SK-N-SH (cell line): ENCODE measurements at regions not wholly inside any gene's neighbourhood (a gene's known extent, or its start where the extent isn't known, plus 50 kb on each side); places are given as distances from the start of the nearest gene placed in this dataset.

Experiments
- CTCF ChIA-PET: fragments of 300-600, 350-600 bp; formaldehyde crosslinking; extraction: SDS; loops from one replicate; lab custom pipeline; 2021; lab: Yijun Ruan, JAX
- POLR2A ChIA-PET: fragments of 350-600 bp; sonication (Branson Sonifier 250); formaldehyde crosslinking; extraction: SDS; loops from one replicate; lab custom pipeline; 2020; ENCODE audit warnings: antibody characterized with exemption, inconsistent platforms; lab: Yijun Ruan, JAX
- DNase-seq: peaks from one replicate; pipeline ENCODE4 v3.0.0; 2012
- H2AFZ ChIP-seq: fragments of 200-600 bp; sonication (generic); 2 replicates; pipeline ENCODE4 v1.8.1; 2016; ENCODE audit warnings: antibody characterized with exemption, mild to moderate bottlenecking, low read depth
- H3F3A ChIP-seq: fragments of 200-600 bp; sonication (generic); replicated peaks from 2 replicates; pipeline ENCODE3; 2016; ENCODE audit warnings: antibody characterized with exemption, mild to moderate bottlenecking; ENCODE audit not compliant: insufficient read depth
- H3K27ac ChIP-seq, 2 experiments: fragments of 200-500 bp in 1 of 2; fragments of 200-600 bp in 1 of 2; sonication (Bioruptor generic) in 1 of 2; sonication (generic), shearing (Covaris generic) in 1 of 2; 2 replicates each; pipeline versions ENCODE4 v1.5.1 to v1.6.1; 2014 to 2016; ENCODE audit warnings: low read depth in 2 of 2, inconsistent platforms in 1 of 2, low read length in 1 of 2, mild to moderate bottlenecking in 1 of 2, mixed read lengths in 1 of 2
- H3K27me3 ChIP-seq: fragments of 200-600 bp; sonication (generic), shearing (Covaris generic); 2 replicates; pipeline ENCODE4 v1.6.1; 2016; ENCODE audit warnings: mixed run types; ENCODE audit not compliant: insufficient read depth
- H3K36me3 ChIP-seq, 2 experiments: fragments of 200-500 bp in 1 of 2; fragments of 200-600 bp in 1 of 2; sonication (Bioruptor generic) in 1 of 2; sonication (generic) in 1 of 2; replicated peaks in 1 of 2; 2 replicates each; pipeline versions ENCODE3 to v1.5.1; 2014 to 2016; ENCODE audit warnings: low read length in 1 of 2, mild to moderate bottlenecking in 1 of 2; ENCODE audit not compliant: insufficient read depth in 2 of 2, control insufficient read depth in 1 of 2
- H3K4me1 ChIP-seq, 2 experiments: fragments of 200-500 bp in 1 of 2; fragments of 200-600 bp in 1 of 2; sonication (Bioruptor generic) in 1 of 2; sonication (generic), shearing (Covaris generic) in 1 of 2; 2 replicates each; pipeline versions ENCODE4 v1.5.1 to v1.6.1; 2014 to 2016; ENCODE audit warnings: low read depth in 1 of 2, low read length in 1 of 2, mixed run types in 1 of 2; ENCODE audit not compliant: insufficient read depth in 2 of 2, control insufficient read depth in 1 of 2
- H3K4me2 ChIP-seq: fragments of 200-600 bp; sonication (generic), shearing (Covaris generic); 2 replicates; pipeline ENCODE4 v1.6.1; 2017; ENCODE audit warnings: mixed run types
- H3K4me3 ChIP-seq, 2 experiments: fragments of 200-500 bp in 1 of 2; fragments of 200-600 bp in 1 of 2; sonication (Bioruptor generic) in 1 of 2; sonication (generic), shearing (Covaris generic) in 1 of 2; 2 replicates each; pipeline versions ENCODE4 v1.5.1 to v1.8.1; 2014 to 2016; ENCODE audit warnings: low read depth in 2 of 2, inconsistent platforms in 1 of 2, low read length in 1 of 2, mild to moderate bottlenecking in 1 of 2, mixed read lengths in 1 of 2, moderate library complexity in 1 of 2
- H3K79me2 ChIP-seq: fragments of 200-600 bp; sonication (generic); 2 replicates; pipeline ENCODE4 v1.8.1; 2017; ENCODE audit warnings: mild to moderate bottlenecking; ENCODE audit not compliant: insufficient read depth
- H3K9ac ChIP-seq: fragments of 200-600 bp; sonication (generic); 2 replicates; pipeline ENCODE4 v1.6.1; 2017; ENCODE audit warnings: mixed run types
- H3K9me2 ChIP-seq: fragments of 200-600 bp; sonication (generic); 2 replicates; pipeline ENCODE4 v1.6.1; 2017; ENCODE audit warnings: mixed run types
- H3K9me3 ChIP-seq: fragments of 200-600 bp; sonication (generic); 2 replicates; pipeline ENCODE4 v1.6.1; 2017; ENCODE audit warnings: mixed run types, mild to moderate bottlenecking, moderate library complexity
- H4K20me1 ChIP-seq: fragments of 200-600 bp; sonication (generic); 2 replicates; pipeline ENCODE4 v1.6.1; 2017; ENCODE audit warnings: mild to moderate bottlenecking, mixed run types; ENCODE audit not compliant: insufficient read depth
- CHD2 ChIP-seq: fragments of 150-350 bp; IDR thresholded peaks from 2 replicates; pipeline ENCODE4 v1.6.1; 2018; ENCODE audit warnings: low read length; ENCODE audit not compliant: partially characterized antibody
- EP300 ChIP-seq, 2 experiments: IDR thresholded peaks; 2 replicates each; pipeline versions ENCODE4 v1.4.0 to v1.6.1; 2012; ENCODE audit warnings: borderline replicate concordance in 1 of 2, low read depth in 1 of 2, low read length in 1 of 2
- FOXJ3 ChIP-seq: sonication (generic); formaldehyde crosslinking; IDR thresholded peaks from 2 replicates; pipeline ENCODE4 v1.5.1; 2020; ENCODE audit warnings: mild to moderate bottlenecking, missing genetic modification reagents
- GABPA ChIP-seq: IDR thresholded peaks from 2 replicates; pipeline ENCODE4 v1.4.0; 2012; ENCODE audit warnings: low read depth, mild to moderate bottlenecking
- JUND ChIP-seq: IDR thresholded peaks from 2 replicates; pipeline ENCODE4 v1.4.0; 2012
- MEF2A ChIP-seq: IDR thresholded peaks from 2 replicates; pipeline ENCODE4 v1.4.0; 2012; ENCODE audit warnings: low read depth, borderline replicate concordance
- MXI1 ChIP-seq: IDR thresholded peaks from 2 replicates; pipeline ENCODE4 v1.6.1; 2012; ENCODE audit warnings: mild to moderate bottlenecking, low read depth, low read length, improper control_type of control experiment
- RAD21 ChIP-seq: IDR thresholded peaks from 2 replicates; pipeline ENCODE4 v1.6.1; 2012; ENCODE audit warnings: mild to moderate bottlenecking, low read length
- RCOR1 ChIP-seq: fragments of 150-350 bp; IDR thresholded peaks from 2 replicates; pipeline ENCODE4 v1.6.1; 2017; ENCODE audit warnings: antibody characterized with exemption, low read length
- RFX5 ChIP-seq: IDR thresholded peaks from 2 replicates; pipeline ENCODE4 v1.6.1; 2012; ENCODE audit warnings: mild to moderate bottlenecking, improper control_type of control experiment, low read length
- RXRA ChIP-seq: IDR thresholded peaks from 2 replicates; pipeline ENCODE4 v1.4.0; 2012; ENCODE audit warnings: low read depth, mild to moderate bottlenecking, borderline replicate concordance
- SIN3A ChIP-seq: IDR thresholded peaks from 2 replicates; pipeline ENCODE4 v1.6.1; 2012; ENCODE audit warnings: low read depth, mild to moderate bottlenecking, low read length, moderate library complexity, borderline replicate concordance
- TCF12 ChIP-seq: IDR thresholded peaks from 2 replicates; pipeline ENCODE4 v1.4.0; 2012
- TEAD4 ChIP-seq: IDR thresholded peaks from 2 replicates; pipeline ENCODE4 v1.4.0; 2012; ENCODE audit warnings: mild to moderate bottlenecking, borderline replicate concordance; ENCODE audit not compliant: insufficient read depth
- YY1 ChIP-seq: IDR thresholded peaks from 2 replicates; pipeline ENCODE4 v1.4.0; 2012; ENCODE audit warnings: low read depth, mild to moderate bottlenecking
- WGBS: methylation state at CpG from one replicate; pipeline ENCODE4 v1.1.6; 2017; ENCODE audit warnings: low lambda C conversion rate; 5-methylcytosine and 5-hydroxymethylcytosine counted together
- TF ChIP-seq, protein P1 (sequence below): fragments of 200-600 bp; sonication (generic); IDR thresholded peaks from 2 replicates; pipeline ENCODE4 v1.6.1; 2017; ENCODE audit warnings: antibody characterized with exemption, mild to moderate bottlenecking, moderate library complexity
- TF ChIP-seq, protein P2 (sequence below): IDR thresholded peaks from 2 replicates; pipeline ENCODE4; 2012
- TF ChIP-seq, protein P3 (sequence below): fragments of 150-350 bp; IDR thresholded peaks from 2 replicates; pipeline ENCODE4 v1.6.1; 2017; ENCODE audit warnings: antibody characterized with exemption, low read length, low read depth, borderline replicate concordance
- TF ChIP-seq, protein P4 (sequence below): IDR thresholded peaks from 2 replicates; pipeline ENCODE4 v1.6.1; 2012; ENCODE audit warnings: mild to moderate bottlenecking, low read depth, low read length, moderate library complexity

DNA sequence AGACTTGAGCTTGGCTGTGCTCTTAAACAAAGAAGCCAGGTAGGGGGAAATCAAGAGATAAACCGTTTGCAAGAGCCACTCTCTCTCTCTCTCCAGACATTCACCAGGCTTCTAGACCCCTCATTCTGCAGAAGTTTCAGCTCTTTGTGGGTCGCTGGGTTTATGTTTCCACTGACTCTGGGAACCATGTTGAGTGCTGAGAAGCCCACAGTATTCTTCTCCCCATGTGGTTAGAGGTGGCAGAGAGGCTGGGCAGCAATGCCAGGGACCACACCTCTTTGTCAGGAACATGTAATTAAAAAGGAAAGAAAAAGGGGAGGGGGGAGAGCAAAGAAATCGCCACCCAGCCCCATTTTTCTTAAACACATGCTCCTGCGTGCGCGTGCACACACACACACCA, 154.8 kb upstream of the SOX9 start:
- Histone ChIP-seq H3K79me2 (no peaks in the 10 kb centered on the region), H3K9ac (no peak overlapping the region), H4K20me1 (no peaks in the 10 kb centered on the region), H3K27me3 (no peaks in the 10 kb centered on the region), H2AFZ (no peak overlapping the region), H3K4me2 (no peak overlapping the region), H3F3A (no peaks in the 10 kb centered on the region), H3K9me3 (no peaks in the 10 kb centered on the region), H3K9me2 (no peaks in the 10 kb centered on the region), H3K4me1 (no peaks in the 10 kb centered on the region; a peak in 1 of 4 replicates), H3K4me3 (no peak overlapping the region), H3K36me3 (no peaks in the 10 kb centered on the region), H3K27ac (no peak overlapping the region)
- ChIA-PET CTCF (interaction anchor here (1.2 to 1.4 kb wide), 2 partner anchors 112 to 146 kb away, joined by 3 read pairs; no protein-coding TSS in a partner anchor), POLR2A (no interaction called here)
- DNase-seq: no peak
- no peak for TF ChIP-seq MEF2A
- TF ChIP-seq SIN3A: no peak
- 61% methylated on average over 6 of the region's 6 CpGs for WGBS

DNA sequence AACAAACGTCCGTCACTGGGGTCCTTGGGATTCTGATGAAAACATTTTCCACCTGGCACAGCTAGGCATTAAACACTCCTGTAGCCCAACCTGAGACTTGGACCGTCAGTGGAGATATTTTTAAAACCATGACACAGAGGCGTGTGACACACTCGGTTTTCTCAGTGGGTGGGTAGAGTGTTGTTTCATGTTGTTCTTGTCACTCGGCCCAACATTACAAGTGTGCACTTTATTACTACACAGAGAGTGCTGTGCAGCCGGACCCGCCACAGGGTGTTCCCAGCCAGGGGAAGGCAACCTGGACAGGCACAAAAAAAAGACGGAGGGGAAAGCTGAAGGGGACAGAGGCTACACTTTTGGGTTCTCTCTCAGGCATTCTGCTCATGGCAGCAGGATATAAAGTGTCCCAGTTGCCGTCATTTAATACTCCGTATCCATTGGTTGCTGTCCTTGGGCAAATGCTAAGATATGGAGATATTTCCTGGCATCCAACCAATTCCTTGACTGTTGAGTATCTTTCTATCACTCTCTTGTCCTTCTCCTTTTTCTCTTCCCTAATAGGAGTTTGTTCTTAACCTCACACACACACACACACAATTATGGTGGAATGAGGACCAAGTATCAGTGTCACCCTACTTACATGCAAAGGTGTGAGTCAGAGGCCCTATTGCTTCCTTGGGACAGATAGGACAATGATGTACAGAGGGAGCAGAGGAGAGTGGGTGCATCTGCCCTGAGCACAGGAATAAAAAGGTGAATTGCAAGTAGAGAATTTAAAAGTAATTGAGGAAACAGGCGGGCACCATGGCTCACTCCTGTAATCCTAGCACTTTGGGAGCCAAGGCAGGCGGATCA, 154.1 kb upstream of the SOX9 start:
- H3K9me3 ChIP-seq: no peaks in the 10 kb centered on the region
- no peak overlapping the region for H2AFZ ChIP-seq
- no peaks in the 10 kb centered on the region for H3F3A ChIP-seq
- H4K20me1 ChIP-seq: no peaks in the 10 kb centered on the region
- TF ChIP-seq, protein P1, sequence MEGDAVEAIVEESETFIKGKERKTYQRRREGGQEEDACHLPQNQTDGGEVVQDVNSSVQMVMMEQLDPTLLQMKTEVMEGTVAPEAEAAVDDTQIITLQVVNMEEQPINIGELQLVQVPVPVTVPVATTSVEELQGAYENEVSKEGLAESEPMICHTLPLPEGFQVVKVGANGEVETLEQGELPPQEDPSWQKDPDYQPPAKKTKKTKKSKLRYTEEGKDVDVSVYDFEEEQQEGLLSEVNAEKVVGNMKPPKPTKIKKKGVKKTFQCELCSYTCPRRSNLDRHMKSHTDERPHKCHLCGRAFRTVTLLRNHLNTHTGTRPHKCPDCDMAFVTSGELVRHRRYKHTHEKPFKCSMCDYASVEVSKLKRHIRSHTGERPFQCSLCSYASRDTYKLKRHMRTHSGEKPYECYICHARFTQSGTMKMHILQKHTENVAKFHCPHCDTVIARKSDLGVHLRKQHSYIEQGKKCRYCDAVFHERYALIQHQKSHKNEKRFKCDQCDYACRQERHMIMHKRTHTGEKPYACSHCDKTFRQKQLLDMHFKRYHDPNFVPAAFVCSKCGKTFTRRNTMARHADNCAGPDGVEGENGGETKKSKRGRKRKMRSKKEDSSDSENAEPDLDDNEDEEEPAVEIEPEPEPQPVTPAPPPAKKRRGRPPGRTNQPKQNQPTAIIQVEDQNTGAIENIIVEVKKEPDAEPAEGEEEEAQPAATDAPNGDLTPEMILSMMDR: no peak
- no peak for TF ChIP-seq JUND
- TF ChIP-seq, protein P2, sequence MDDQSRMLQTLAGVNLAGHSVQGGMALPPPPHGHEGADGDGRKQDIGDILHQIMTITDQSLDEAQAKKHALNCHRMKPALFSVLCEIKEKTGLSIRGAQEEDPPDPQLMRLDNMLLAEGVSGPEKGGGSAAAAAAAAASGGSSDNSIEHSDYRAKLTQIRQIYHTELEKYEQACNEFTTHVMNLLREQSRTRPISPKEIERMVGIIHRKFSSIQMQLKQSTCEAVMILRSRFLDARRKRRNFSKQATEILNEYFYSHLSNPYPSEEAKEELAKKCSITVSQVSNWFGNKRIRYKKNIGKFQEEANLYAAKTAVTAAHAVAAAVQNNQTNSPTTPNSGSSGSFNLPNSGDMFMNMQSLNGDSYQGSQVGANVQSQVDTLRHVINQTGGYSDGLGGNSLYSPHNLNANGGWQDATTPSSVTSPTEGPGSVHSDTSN: no peak
- no peak for TF ChIP-seq YY1
- no peak for TF ChIP-seq SIN3A
- TF ChIP-seq TCF12: no peak
- no peak for TF ChIP-seq FOXJ3 (CRISPR knock-in tag)
- TF ChIP-seq GABPA: no peak
- no peak for TF ChIP-seq CHD2
- no peak for TF ChIP-seq RCOR1
- TF ChIP-seq, protein P3, sequence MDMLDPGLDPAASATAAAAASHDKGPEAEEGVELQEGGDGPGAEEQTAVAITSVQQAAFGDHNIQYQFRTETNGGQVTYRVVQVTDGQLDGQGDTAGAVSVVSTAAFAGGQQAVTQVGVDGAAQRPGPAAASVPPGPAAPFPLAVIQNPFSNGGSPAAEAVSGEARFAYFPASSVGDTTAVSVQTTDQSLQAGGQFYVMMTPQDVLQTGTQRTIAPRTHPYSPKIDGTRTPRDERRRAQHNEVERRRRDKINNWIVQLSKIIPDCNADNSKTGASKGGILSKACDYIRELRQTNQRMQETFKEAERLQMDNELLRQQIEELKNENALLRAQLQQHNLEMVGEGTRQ: no peak
- TF ChIP-seq RAD21: no peak
- TF ChIP-seq RFX5: no peak
- TF ChIP-seq, protein P4, sequence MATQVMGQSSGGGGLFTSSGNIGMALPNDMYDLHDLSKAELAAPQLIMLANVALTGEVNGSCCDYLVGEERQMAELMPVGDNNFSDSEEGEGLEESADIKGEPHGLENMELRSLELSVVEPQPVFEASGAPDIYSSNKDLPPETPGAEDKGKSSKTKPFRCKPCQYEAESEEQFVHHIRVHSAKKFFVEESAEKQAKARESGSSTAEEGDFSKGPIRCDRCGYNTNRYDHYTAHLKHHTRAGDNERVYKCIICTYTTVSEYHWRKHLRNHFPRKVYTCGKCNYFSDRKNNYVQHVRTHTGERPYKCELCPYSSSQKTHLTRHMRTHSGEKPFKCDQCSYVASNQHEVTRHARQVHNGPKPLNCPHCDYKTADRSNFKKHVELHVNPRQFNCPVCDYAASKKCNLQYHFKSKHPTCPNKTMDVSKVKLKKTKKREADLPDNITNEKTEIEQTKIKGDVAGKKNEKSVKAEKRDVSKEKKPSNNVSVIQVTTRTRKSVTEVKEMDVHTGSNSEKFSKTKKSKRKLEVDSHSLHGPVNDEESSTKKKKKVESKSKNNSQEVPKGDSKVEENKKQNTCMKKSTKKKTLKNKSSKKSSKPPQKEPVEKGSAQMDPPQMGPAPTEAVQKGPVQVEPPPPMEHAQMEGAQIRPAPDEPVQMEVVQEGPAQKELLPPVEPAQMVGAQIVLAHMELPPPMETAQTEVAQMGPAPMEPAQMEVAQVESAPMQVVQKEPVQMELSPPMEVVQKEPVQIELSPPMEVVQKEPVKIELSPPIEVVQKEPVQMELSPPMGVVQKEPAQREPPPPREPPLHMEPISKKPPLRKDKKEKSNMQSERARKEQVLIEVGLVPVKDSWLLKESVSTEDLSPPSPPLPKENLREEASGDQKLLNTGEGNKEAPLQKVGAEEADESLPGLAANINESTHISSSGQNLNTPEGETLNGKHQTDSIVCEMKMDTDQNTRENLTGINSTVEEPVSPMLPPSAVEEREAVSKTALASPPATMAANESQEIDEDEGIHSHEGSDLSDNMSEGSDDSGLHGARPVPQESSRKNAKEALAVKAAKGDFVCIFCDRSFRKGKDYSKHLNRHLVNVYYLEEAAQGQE: no peak
- no peak for TF ChIP-seq MXI1
- no peak for TF ChIP-seq TEAD4
- TF ChIP-seq EP300 (IDR thresholded peaks at IDR 0.05; ENCODE audit: borderline replicate concordance in 1 of 2, low read depth in 1 of 2, low read length in 1 of 2): no peak
- TF ChIP-seq RXRA: no peak
- H3K79me2 ChIP-seq: no peaks in the 10 kb centered on the region
- ChIA-PET POLR2A (no interaction called here), CTCF (interaction anchor here (1.2 to 1.4 kb wide), 2 partner anchors 111 to 145 kb away, joined by 3 read pairs; no protein-coding TSS in a partner anchor)
- H3K9ac ChIP-seq: no peak overlapping the region
- H3K27ac ChIP-seq: no peak overlapping the region
- H3K27me3 ChIP-seq: no peaks in the 10 kb centered on the region
- no peak overlapping the region for H3K4me2 ChIP-seq
- no peaks in the 10 kb centered on the region for H3K9me2 ChIP-seq
- 81% methylated on average over 13 of the region's 13 CpGs for WGBS
- no peak overlapping the region for H3K4me3 ChIP-seq
- DNase-seq: no peak
- no peaks in the 10 kb centered on the region; a peak in 1 of 4 replicates for H3K4me1 ChIP-seq
- H3K36me3 ChIP-seq: no peaks in the 10 kb centered on the region
